Dedifferentiated amniotic fluid mesenchymal stem cell (primary cell): ENCODE measurements at regions not wholly inside any gene's neighbourhood (a gene's known extent, or its start where the extent isn't known, plus 50 kb on each side); places are given as distances from the start of the nearest gene placed in this dataset.
"Not testable (repeated sequence)": the region's sequence is repeated elsewhere in the genome, so short reads cannot be mapped to it uniquely, and the experiment has no call there.

ENCODE experiments used
- DNase-seq: peaks from one replicate; pipeline ENCODE4 v3.0.0-alpha.2; 2016; ENCODE audit errors: extremely low spot score

- DNase-seq = no peak
Measured at GRCh38 chr3:160097478-160097877, 108.8 kb downstream of the IL12A start.

- no peak for DNase-seq
Measured at GRCh38 chr3:160098261-160098908, 109.8 kb downstream of the IL12A start.

DNA sequence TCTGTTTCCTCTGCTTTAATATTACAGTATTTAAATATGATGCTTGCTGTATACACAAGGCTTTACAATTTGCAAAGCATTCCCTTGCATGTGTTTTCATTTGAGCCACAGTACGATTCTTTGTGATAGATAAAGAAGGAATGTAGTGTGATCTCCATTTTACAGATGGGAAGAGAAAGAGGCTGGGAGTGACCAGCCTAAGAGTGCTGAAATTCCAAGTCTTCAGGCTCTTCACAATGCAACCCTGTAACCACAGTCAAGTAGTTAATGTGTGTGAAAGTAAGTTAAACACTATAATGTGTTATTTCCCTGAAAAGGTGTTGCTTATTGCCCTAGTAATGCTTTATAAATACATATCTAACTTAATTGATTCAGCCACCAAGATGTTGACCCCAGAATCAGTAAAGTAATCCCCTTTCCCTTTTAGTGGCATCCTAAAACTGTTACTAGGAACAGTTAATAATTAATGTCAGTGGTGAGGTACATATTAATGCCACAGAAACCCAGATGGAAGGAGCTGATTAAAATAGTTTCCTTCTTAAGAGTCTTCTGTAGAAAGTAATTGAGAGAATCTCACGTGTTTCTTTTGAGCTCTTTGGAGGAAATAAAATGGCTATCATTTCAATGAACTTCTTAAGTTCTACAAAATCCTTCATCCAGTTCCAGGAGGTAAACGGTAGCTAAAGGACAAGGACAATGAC is 110.4 kb downstream of the IL12A start:
- no peak for DNase-seq

GRCh38 chr3:160099834-160100233 is 111.2 kb downstream of the IL12A start:
- no peak for DNase-seq

DNA sequence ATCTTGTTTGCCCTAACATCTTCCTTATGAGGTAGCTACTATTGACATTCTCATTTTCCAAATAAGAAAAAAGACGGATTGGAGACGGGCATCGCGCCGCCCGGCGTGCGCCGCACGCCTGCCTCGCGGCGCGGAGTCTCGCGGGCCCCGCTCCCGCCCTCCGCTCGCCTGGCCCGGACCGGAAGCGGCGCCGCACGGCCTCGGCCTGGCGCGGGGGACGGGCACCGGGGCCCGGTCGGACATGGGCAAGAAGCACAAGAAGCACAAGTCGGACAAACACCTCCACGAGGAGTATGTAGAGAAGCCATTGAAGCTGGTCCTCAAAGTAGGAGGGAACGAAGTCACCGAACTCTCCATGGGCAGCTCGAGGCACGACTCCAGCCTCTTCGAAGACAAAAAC is 112.0 kb downstream of the IL12A start:
- DNase-seq = no peak

GRCh38 chr3:160102001-160102400 is 113.4 kb downstream of the IL12A start:
- DNase-seq = not testable (repeated sequence)

- no peak for DNase-seq
Measured at GRCh38 chr3:160103397-160103796, 114.8 kb downstream of the IL12A start.

DNA sequence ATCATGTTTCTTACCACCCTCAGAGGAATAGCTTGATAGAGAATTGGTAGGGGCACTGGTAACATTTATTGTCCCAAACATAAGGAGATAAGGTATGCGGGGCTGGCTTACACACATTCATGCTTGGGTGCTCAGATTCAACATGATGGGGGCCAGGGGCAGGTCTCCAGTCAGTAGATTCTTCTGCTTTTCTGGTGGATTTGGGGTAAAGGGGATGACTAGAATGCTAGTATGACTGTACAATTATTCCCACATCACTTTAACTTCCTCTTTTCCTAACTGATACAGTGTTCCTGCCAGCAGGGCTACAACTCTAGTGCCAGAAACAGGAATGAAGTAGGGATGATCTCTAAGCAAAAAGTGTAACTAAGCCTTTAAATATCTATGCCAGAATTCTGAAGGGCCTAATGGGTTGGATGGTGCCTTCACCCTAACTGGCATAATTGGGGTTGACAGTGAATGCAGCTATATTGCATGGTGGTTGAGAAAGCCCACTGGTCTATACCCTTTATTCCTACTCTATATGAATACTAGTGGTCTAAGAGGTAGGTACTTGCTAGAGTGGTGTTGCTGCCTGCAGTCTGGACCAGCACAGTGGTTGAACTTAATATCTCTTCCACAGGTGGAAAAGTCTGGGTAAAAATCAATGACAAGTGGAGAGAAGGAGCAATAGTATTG is 117.4 kb downstream of the IL12A start:
- DNase-seq = no peak

DNA sequence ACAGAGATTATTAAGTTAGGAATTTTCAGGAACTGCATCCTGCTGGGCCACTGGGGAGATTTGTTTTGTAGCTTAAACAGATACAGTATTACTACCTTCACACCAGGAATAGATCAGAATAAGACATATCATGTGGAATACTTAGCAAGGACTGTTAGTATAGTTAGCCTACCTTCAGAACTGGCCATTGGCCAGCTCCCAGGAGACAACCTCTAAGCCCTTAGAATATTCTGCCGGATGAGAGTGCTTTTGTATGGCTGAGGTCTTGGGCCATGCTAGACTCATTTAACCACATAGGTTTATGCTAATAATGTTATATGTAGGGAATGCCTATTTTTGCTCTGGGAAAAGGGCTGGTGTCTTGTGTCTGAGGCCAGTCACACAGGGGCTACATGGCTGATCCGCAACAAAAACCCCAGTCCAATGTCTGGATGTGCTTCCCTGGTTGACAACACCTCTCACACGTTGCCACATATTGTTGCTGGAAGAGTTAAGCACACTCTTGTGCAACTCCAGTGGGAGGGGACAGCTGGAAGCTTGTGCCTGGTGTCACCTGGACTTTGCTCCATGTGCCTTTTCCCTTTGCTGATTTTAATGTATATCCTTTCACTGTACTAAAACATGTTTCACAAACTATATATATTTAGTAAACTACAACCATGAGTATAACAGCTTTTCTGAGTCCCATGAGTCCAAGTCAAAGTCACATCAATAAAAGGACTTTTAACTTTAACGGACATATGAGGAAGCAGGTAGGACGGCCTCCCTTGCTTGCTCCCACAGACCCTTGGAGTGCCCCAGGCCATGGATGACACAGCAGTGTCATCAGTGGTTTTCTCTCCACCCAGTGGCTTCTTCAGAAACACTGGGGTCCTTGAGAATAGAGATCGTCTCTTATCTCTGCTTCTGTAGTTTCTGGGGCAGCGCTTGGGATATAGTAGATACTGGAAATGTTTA is 118.0 kb upstream of the C3orf80 start:
- DNase-seq = no peak

GRCh38 chr3:160108362-160108761 is 116.9 kb upstream of the C3orf80 start:
- no peak for DNase-seq

DNA sequence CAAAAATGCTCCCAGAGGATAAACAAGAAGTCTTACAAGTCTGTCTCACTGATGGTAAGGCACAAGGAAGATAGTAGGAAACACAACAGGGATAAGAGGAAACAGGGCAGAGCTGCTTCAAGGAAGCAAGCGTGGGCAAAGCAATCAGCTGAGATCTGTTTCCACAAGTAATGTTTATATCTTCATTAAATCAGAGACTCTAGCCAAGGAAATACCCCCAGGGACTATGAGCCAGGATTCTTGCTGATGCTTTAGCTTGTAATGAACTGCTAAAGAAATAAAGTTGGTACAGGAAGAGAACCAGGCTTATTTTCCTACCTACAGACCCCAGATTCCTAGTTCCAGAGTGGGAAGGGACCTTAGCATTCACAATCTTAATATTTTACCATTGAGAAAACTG is 112.7 kb upstream of the C3orf80 start:
- DNase-seq = no peak

- DNase-seq = no peak
Measured at GRCh38 chr3:160112996-160113395, 112.2 kb upstream of the C3orf80 start.

DNA sequence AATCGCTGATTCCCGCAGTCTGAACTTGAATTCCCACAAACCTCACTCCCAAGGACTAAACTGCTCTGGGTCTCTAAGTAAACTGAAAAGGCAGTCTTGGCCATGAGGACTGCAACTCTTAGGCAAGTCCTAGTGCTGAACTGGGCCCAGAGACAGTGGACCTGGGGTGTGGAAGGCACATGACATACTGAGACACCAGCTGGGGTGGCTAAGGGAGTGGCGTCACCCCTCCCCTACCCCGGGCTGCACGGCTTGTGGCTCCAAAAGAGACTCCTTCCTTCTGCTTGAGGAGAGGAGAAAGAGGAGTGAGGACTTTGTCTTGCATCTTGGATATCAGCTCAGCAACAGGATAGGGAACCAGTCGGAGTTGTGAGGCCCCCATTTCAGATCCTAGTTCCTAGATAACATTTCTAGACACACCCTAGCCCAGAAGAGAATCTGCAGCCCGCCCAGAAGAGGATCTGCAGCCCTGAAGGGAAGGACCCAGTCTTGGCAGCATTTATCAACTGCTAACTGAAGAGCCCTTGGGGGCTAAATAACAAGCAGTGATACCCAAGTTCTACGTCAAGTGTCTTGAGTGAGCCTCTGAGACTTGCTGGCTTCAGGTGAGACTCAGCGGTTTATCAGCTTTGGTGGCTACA is 110.7 kb upstream of the C3orf80 start:
- DNase-seq = no peak

DNA sequence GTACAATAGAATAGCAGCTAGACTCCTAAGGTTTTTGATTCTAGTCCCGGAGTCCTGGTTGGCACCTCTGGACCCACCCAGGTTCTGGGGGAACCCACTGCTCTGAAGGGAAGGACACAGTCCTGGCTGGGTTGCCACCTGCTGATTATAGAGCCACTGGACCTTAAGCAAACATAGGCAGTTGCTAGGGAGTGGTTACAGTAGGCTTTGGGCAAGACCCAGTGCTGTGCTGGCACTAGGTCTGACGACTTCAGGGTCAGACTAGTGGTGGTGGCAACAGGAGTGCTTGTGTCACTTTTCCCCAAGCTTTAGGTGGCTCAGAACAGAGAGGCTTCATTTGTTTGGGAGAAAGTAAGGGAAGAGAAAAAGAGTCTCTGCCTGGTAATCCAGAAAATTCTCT is 109.8 kb upstream of the C3orf80 start:
- no peak for DNase-seq

DNA sequence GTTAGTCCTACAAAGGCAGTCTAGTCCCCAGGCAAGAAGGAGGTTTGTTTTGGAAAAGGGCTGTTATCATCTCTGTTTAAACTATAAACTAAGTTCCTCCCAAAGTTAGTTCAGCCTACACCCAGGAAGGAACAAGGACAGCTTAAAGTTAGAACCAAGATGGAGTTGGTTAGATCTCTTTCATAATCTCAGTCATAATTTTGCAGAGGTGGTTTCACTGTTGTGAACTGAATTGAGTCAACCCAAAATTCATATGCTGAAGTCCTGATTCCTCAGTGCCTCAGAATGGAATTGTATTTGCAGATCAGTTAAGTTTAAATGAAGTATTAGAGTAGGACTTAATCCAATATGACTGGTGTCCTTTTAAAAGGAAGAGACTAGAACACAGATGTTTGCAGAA is 101.0 kb upstream of the C3orf80 start:
- DNase-seq = no peak

DNA sequence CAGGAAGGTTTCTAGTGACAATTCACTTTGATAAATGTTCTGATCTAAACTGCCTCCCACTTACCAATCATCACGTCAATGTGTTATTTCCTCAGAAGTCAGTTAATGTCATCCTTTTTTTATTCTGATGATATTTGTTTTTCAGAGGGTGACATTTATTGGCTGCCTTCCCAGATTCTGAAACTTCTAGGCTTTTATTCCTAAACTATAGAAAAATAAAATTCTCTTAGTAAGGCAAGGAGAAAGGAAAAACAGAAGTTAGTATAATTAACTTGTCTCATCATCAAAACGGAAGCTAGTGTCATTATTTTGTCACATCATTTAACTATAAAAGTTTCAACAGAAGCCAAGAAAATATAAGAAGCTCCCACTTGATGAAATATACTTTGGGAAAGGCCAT is 100.0 kb upstream of the C3orf80 start:
- no peak for DNase-seq

- no peak for DNase-seq
Measured at GRCh38 chr3:160126051-160126450, 99.2 kb upstream of the C3orf80 start.

GRCh38 chr3:160126761-160127160 is 98.5 kb upstream of the C3orf80 start:
- no peak for DNase-seq

GRCh38 chr3:160127308-160127707 is 97.9 kb upstream of the C3orf80 start:
- DNase-seq = no peak

GRCh38 chr3:160128056-160128455 is 97.2 kb upstream of the C3orf80 start:
- no peak for DNase-seq

GRCh38 chr3:160129459-160130061 is 95.7 kb upstream of the C3orf80 start:
- DNase-seq = peak; percentile 82
